SJSA1 (cell line): ENCODE measurements at regions not wholly inside any gene's neighbourhood (a gene's known extent, or its start where the extent isn't known, plus 50 kb on each side); places are given as distances from the start of the nearest gene placed in this dataset.

Experiments
- DNase-seq, 2 experiments: peaks; one replicate each; pipeline ENCODE4 v3.0.0-alpha.2; 2015 to 2020; ENCODE audit warnings: low spot score in 2 of 2, low read depth in 1 of 2
- H3K27ac ChIP-seq: fragments of 250-450 bp; sonication (Bioruptor Pico); 2 replicates; pipeline ENCODE4 v1.5.1; 2020; ENCODE audit warnings: mild to moderate bottlenecking, moderate library complexity
- H3K27me3 ChIP-seq: fragments of 250-450 bp; sonication (Bioruptor Pico); replicated peaks from 2 replicates; pipeline ENCODE4 v1.5.1; 2020; ENCODE audit warnings: mild to moderate bottlenecking, moderate library complexity
- H3K36me3 ChIP-seq: fragments of 250-450 bp; sonication (Bioruptor Pico); 2 replicates; pipeline ENCODE4 v1.5.1; 2020; ENCODE audit warnings: mild to moderate bottlenecking
- H3K4me1 ChIP-seq: fragments of 250-450 bp; sonication (Bioruptor Pico); replicated peaks from 2 replicates; pipeline ENCODE4 v1.6.1; 2021; ENCODE audit warnings: mild to moderate bottlenecking
- H3K4me3 ChIP-seq: fragments of 250-450 bp; sonication (Bioruptor Pico); 2 replicates; pipeline ENCODE4 v1.5.1; 2020; ENCODE audit warnings: mild to moderate bottlenecking
- H3K9me3 ChIP-seq: fragments of 250-450 bp; sonication (Bioruptor Pico); replicated peaks from 2 replicates; pipeline ENCODE4 v1.5.1; 2020; ENCODE audit warnings: mild to moderate bottlenecking

- peaks cover 18% of the 10 kb centered on the region for H3K4me1 ChIP-seq
- no peak overlapping the region for H3K4me3 ChIP-seq
- H3K27ac ChIP-seq = peak overlapping the region; percentile 20; the same call in 1 of the 2 replicates
- no peaks in the 10 kb centered on the region for H3K27me3 ChIP-seq
- H3K9me3 ChIP-seq = no peaks in the 10 kb centered on the region
- no peaks in the 10 kb centered on the region for H3K36me3 ChIP-seq
- peak in 1 of 2 experiments; percentile 20 for DNase-seq
Measured at GRCh38 chr10:91035650-91036292, 114.9 kb upstream of the ANKRD1 start.

GRCh38 chr10:91036807-91037411 is 116.0 kb upstream of the ANKRD1 start:
- Histone ChIP-seq H3K27ac (no peak overlapping the region), H3K4me3 (no peak overlapping the region), H3K36me3 (no peaks in the 10 kb centered on the region), H3K27me3 (no peaks in the 10 kb centered on the region), H3K9me3 (no peaks in the 10 kb centered on the region), H3K4me1 (peaks cover 18% of the 10 kb centered on the region)
- no peak for DNase-seq

GRCh38 chr10:91038971-91039370 is 118.1 kb upstream of the ANKRD1 start:
- Histone ChIP-seq H3K4me1 (peaks cover 18% of the 10 kb centered on the region), H3K27ac (no peak overlapping the region), H3K4me3 (no peak overlapping the region), H3K36me3 (no peaks in the 10 kb centered on the region), H3K27me3 (no peaks in the 10 kb centered on the region), H3K9me3 (no peaks in the 10 kb centered on the region)
- DNase-seq = no peak

- H3K36me3 ChIP-seq = no peaks in the 10 kb centered on the region
- no peak overlapping the region for H3K27ac ChIP-seq
- no peaks in the 10 kb centered on the region for H3K9me3 ChIP-seq
- no peak overlapping the region for H3K4me3 ChIP-seq
- H3K4me1 ChIP-seq = peaks cover 6% of the 10 kb centered on the region
- H3K27me3 ChIP-seq = no peaks in the 10 kb centered on the region
- no peak for DNase-seq
Measured at GRCh38 chr10:91040343-91040742, 119.5 kb upstream of the ANKRD1 start.

GRCh38 chr10:91042069-91042468 is 121.2 kb upstream of the ANKRD1 start:
- Histone ChIP-seq H3K9me3 (no peaks in the 10 kb centered on the region; the same call in 1 of the 2 replicates), H3K27ac (no peak overlapping the region), H3K27me3 (no peaks in the 10 kb centered on the region), H3K4me3 (no peak overlapping the region), H3K36me3 (no peaks in the 10 kb centered on the region), H3K4me1 (no peaks in the 10 kb centered on the region)
- no peak for DNase-seq

GRCh38 chr10:91043173-91043910 is 122.5 kb upstream of the ANKRD1 start:
- no peak overlapping the region for H3K4me3 ChIP-seq
- DNase-seq = peak in 1 of 2 experiments; percentile 15
- H3K9me3 ChIP-seq = no peaks in the 10 kb centered on the region; the same call in 1 of the 2 replicates
- H3K4me1 ChIP-seq = no peaks in the 10 kb centered on the region
- no peak overlapping the region for H3K27ac ChIP-seq
- no peaks in the 10 kb centered on the region for H3K36me3 ChIP-seq
- 0 out of 2 replicates have a peak, but pooled peaks cover 3% of the 10 kb centered on the region for H3K27me3 ChIP-seq

- no peak for DNase-seq
- no peaks in the 10 kb centered on the region; the same call in 1 of the 2 replicates for H3K9me3 ChIP-seq
- no peaks in the 10 kb centered on the region for H3K4me1 ChIP-seq
- H3K27me3 ChIP-seq = 0 out of 2 replicates have a peak, but pooled peaks cover 3% of the 10 kb centered on the region
- H3K4me3 ChIP-seq = no peak overlapping the region
- no peak overlapping the region for H3K27ac ChIP-seq
- H3K36me3 ChIP-seq = no peaks in the 10 kb centered on the region
Measured at GRCh38 chr10:91046869-91047268, 126.0 kb upstream of the ANKRD1 start.

GRCh38 chr10:91048380-91048779 is 127.5 kb upstream of the ANKRD1 start:
- Histone ChIP-seq H3K36me3 (no peaks in the 10 kb centered on the region), H3K4me1 (no peaks in the 10 kb centered on the region), H3K9me3 (no peaks in the 10 kb centered on the region; the same call in 1 of the 2 replicates), H3K4me3 (no peak overlapping the region), H3K27me3 (0 out of 2 replicates have a peak, but pooled peaks cover 3% of the 10 kb centered on the region), H3K27ac (no peak overlapping the region)
- no peak for DNase-seq

- no peak for DNase-seq
- no peak overlapping the region for H3K27ac ChIP-seq
- H3K36me3 ChIP-seq = no peaks in the 10 kb centered on the region
- H3K4me1 ChIP-seq = no peaks in the 10 kb centered on the region
- H3K9me3 ChIP-seq = no peaks in the 10 kb centered on the region; the same call in 1 of the 2 replicates
- 0 out of 2 replicates have a peak, but pooled peaks cover 3% of the 10 kb centered on the region for H3K27me3 ChIP-seq
- H3K4me3 ChIP-seq = no peak overlapping the region
Measured at GRCh38 chr10:91049296-91049987, 128.6 kb upstream of the ANKRD1 start.

GRCh38 chr10:91049988-91050360 is 129.1 kb upstream of the ANKRD1 start:
- Histone ChIP-seq H3K4me3 (no peak overlapping the region), H3K9me3 (no peaks in the 10 kb centered on the region; the same call in 1 of the 2 replicates), H3K4me1 (peaks cover 4% of the 10 kb centered on the region; the same call in 1 of the 2 replicates), H3K27me3 (0 out of 2 replicates have a peak, but pooled peaks cover 3% of the 10 kb centered on the region), H3K36me3 (no peaks in the 10 kb centered on the region), H3K27ac (no peak overlapping the region)
- DNase-seq = no peak

GRCh38 chr10:91050371-91051034 is 129.6 kb upstream of the ANKRD1 start:
- no peaks in the 10 kb centered on the region; the same call in 1 of the 2 replicates for H3K9me3 ChIP-seq
- H3K27ac ChIP-seq = no peak overlapping the region
- H3K27me3 ChIP-seq = 0 out of 2 replicates have a peak, but pooled peaks cover 3% of the 10 kb centered on the region
- H3K36me3 ChIP-seq = no peaks in the 10 kb centered on the region
- peaks cover 5% of the 10 kb centered on the region; the same call in 1 of the 2 replicates for H3K4me1 ChIP-seq
- H3K4me3 ChIP-seq = no peak overlapping the region
- DNase-seq = no peak

- Histone ChIP-seq H3K9me3 (no peaks in the 10 kb centered on the region), H3K27me3 (0 out of 2 replicates have a peak, but pooled peaks cover 3% of the 10 kb centered on the region), H3K4me1 (peaks cover 5% of the 10 kb centered on the region; the same call in 1 of the 2 replicates), H3K36me3 (no peaks in the 10 kb centered on the region), H3K27ac (no peak overlapping the region), H3K4me3 (no peak overlapping the region)
- DNase-seq = no peak
Measured at GRCh38 chr10:91051829-91052228, 130.9 kb upstream of the ANKRD1 start.

- DNase-seq = peak in 1 of 2 experiments; percentile 33
- no peaks in the 10 kb centered on the region for H3K9me3 ChIP-seq
- peaks cover 5% of the 10 kb centered on the region; the same call in 1 of the 2 replicates for H3K4me1 ChIP-seq
- H3K27ac ChIP-seq = no peak overlapping the region
- H3K36me3 ChIP-seq = no peaks in the 10 kb centered on the region
- H3K27me3 ChIP-seq = no peaks in the 10 kb centered on the region
- H3K4me3 ChIP-seq = no peak overlapping the region
Measured at GRCh38 chr10:91054325-91054724, 133.4 kb upstream of the ANKRD1 start.
